HEK293 (cell line): ENCODE measurements at regions not wholly inside any gene's neighbourhood (a gene's known extent, or its start where the extent isn't known, plus 50 kb on each side); places are given as distances from the start of the nearest gene placed in this dataset.

Experiments used
- CTCF ChIA-PET: fragments of 350-600 bp; formaldehyde crosslinking; extraction: SDS; loops from one replicate; lab custom pipeline; 2021; ENCODE audit warnings: antibody characterized with exemption; lab: Yijun Ruan, JAX
- POLR2A ChIA-PET: fragments of 300-600 bp; formaldehyde crosslinking; extraction: SDS; loops from one replicate; lab custom pipeline; 2020; ENCODE audit warnings: antibody characterized with exemption, inconsistent platforms; lab: Yijun Ruan, JAX
- H3K27ac ChIP-seq: fragments of 200-500 bp; sonication (Bioruptor generic); 2 replicates; pipeline ENCODE4 v1.5.1; 2014; ENCODE audit warnings: low read depth, low read length, control low read depth, inconsistent platforms; ENCODE audit errors: extremely low read depth
- H3K36me3 ChIP-seq, 2 experiments: fragments of 200-500 bp in 1 of 2; sonication (Bioruptor generic) in 1 of 2; 1 replicate in 1 of 2; 2 replicates in 1 of 2; pipeline ENCODE4 v1.5.1; 2014 to 2017; ENCODE audit warnings: inconsistent platforms in 2 of 2, low read length in 2 of 2; ENCODE audit not compliant: control insufficient read depth in 2 of 2, insufficient read depth in 1 of 2
- H3K4me1 ChIP-seq: fragments of 200-500 bp; sonication (Bioruptor generic); 2 replicates; pipeline ENCODE4 v1.5.1; 2014; ENCODE audit warnings: mild to moderate bottlenecking, low read length, inconsistent platforms; ENCODE audit not compliant: control insufficient read depth, insufficient read depth
- H3K4me3 ChIP-seq: 2 replicates; pipeline ENCODE4 v1.5.1; 2011; ENCODE audit warnings: low read depth, mild to moderate bottlenecking, control low read depth, low read length, moderate library complexity
- H3K9me3 ChIP-seq: fragments of 200-500 bp; sonication (Bioruptor generic); 2 replicates; pipeline ENCODE4 v1.5.1; 2014; ENCODE audit warnings: low read depth, low read length, inconsistent platforms; ENCODE audit not compliant: control insufficient read depth, insufficient read depth
- BCL11A ChIP-seq: fragments of 450-650 bp; formaldehyde crosslinking; IDR thresholded peaks from 2 replicates; pipeline ENCODE4 v1.5.1; 2016; ENCODE audit warnings: low read depth, missing biosample characterization, missing genetic modification characterization
- GLI4 ChIP-seq: fragments of 450-650 bp; formaldehyde crosslinking; IDR thresholded peaks from 2 replicates; pipeline ENCODE4 v1.5.1; 2016; ENCODE audit warnings: missing biosample characterization, missing genetic modification characterization
- GLIS2 ChIP-seq: fragments of 450-650 bp; formaldehyde crosslinking; IDR thresholded peaks from 2 replicates; pipeline ENCODE4 v1.5.1; 2016; ENCODE audit warnings: missing biosample characterization, missing genetic modification characterization
- KLF10 ChIP-seq: fragments of 450-650 bp; IDR thresholded peaks from 2 replicates; pipeline ENCODE4 v1.5.1; 2018; ENCODE audit warnings: missing biosample characterization, mild to moderate bottlenecking, missing genetic modification characterization
- KLF8 ChIP-seq: fragments of 450-650 bp; formaldehyde crosslinking; IDR thresholded peaks from 2 replicates; pipeline ENCODE4 v1.5.1; 2016; ENCODE audit warnings: missing biosample characterization, missing genetic modification characterization
- ZBTB44 ChIP-seq: fragments of 450-650 bp; IDR thresholded peaks from 2 replicates; pipeline ENCODE4 v1.5.1; 2018; ENCODE audit warnings: missing biosample characterization, mild to moderate bottlenecking, missing genetic modification characterization
- ZBTB7A ChIP-seq: fragments of 450-650 bp; formaldehyde crosslinking; IDR thresholded peaks from 2 replicates; pipeline ENCODE4 v1.5.1; 2016; ENCODE audit warnings: low read depth, missing biosample characterization, missing genetic modification characterization
- ZFHX2 ChIP-seq: fragments of 450-650 bp; formaldehyde crosslinking; conservative IDR thresholded peaks from 2 replicates; pipeline ENCODE4 v1.5.1; 2016; ENCODE audit warnings: missing biosample characterization, missing genetic modification characterization
- ZNF10 ChIP-seq: fragments of 450-650 bp; formaldehyde crosslinking; IDR thresholded peaks from 2 replicates; pipeline ENCODE4 v1.5.1; 2017; ENCODE audit warnings: missing biosample characterization, missing genetic modification characterization
- ZNF169 ChIP-seq: fragments of 450-650 bp; formaldehyde crosslinking; IDR thresholded peaks from 2 replicates; pipeline ENCODE4 v1.5.1; 2016; ENCODE audit warnings: missing biosample characterization, missing genetic modification characterization
- ZNF18 ChIP-seq: fragments of 450-650 bp; formaldehyde crosslinking; IDR thresholded peaks from 2 replicates; pipeline ENCODE4 v1.5.1; 2016; ENCODE audit warnings: missing biosample characterization, missing genetic modification characterization
- ZNF274 ChIP-seq, 2 experiments: fragments of 200-500 bp in 1 of 2; fragments of 450-650 bp in 1 of 2; sonication (Bioruptor generic) in 1 of 2; formaldehyde crosslinking in 1 of 2; IDR thresholded peaks; 2 replicates each; pipeline versions ENCODE4 v1.5.1 to v1.6.1; 2014 to 2016; ENCODE audit warnings: borderline replicate concordance in 1 of 2, inconsistent platforms in 1 of 2, low read length in 1 of 2, missing biosample characterization in 1 of 2, missing genetic modification characterization in 1 of 2
- ZNF302 ChIP-seq: fragments of 450-650 bp; formaldehyde crosslinking; IDR thresholded peaks from 2 replicates; pipeline ENCODE4 v1.5.1; 2016; ENCODE audit warnings: missing biosample characterization, missing genetic modification characterization, low read depth
- ZNF311 ChIP-seq: fragments of 450-650 bp; formaldehyde crosslinking; IDR thresholded peaks from 2 replicates; pipeline ENCODE4 v1.5.1; 2017; ENCODE audit warnings: missing biosample characterization, missing genetic modification characterization, borderline replicate concordance
- ZNF366 ChIP-seq: fragments of 450-650 bp; formaldehyde crosslinking; conservative IDR thresholded peaks from 2 replicates; pipeline ENCODE4 v1.5.1; 2016; ENCODE audit warnings: missing biosample characterization, missing genetic modification characterization
- ZNF416 ChIP-seq: fragments of 450-650 bp; formaldehyde crosslinking; IDR thresholded peaks from 2 replicates; pipeline ENCODE4 v1.5.1; 2016; ENCODE audit warnings: missing biosample characterization, missing genetic modification characterization
- ZNF426 ChIP-seq: fragments of 450-650 bp; formaldehyde crosslinking; IDR thresholded peaks from 2 replicates; pipeline ENCODE4 v1.5.1; 2017; ENCODE audit warnings: missing biosample characterization, missing genetic modification characterization, mild to moderate bottlenecking, inconsistent platforms, moderate library complexity
- ZNF561 ChIP-seq: fragments of 450-650 bp; IDR thresholded peaks from 2 replicates; pipeline ENCODE4 v1.5.1; 2018; ENCODE audit warnings: missing biosample characterization, missing genetic modification characterization, borderline replicate concordance
- ZNF571 ChIP-seq: fragments of 450-650 bp; formaldehyde crosslinking; IDR thresholded peaks from 2 replicates; pipeline ENCODE4 v1.5.0; 2017; ENCODE audit warnings: missing biosample characterization, missing genetic modification characterization
- ZNF600 ChIP-seq: fragments of 450-650 bp; formaldehyde crosslinking; IDR thresholded peaks from 2 replicates; pipeline ENCODE4 v1.5.1; 2016; ENCODE audit warnings: missing biosample characterization, missing genetic modification characterization
- ZNF624 ChIP-seq: fragments of 450-650 bp; formaldehyde crosslinking; IDR thresholded peaks from 2 replicates; pipeline ENCODE4 v1.5.1; 2017; ENCODE audit warnings: missing biosample characterization, missing genetic modification characterization
- ZNF837 ChIP-seq: fragments of 450-650 bp; formaldehyde crosslinking; IDR thresholded peaks from 2 replicates; pipeline ENCODE4 v1.5.1; 2016; ENCODE audit warnings: missing biosample characterization, missing genetic modification characterization
- ZNF843 ChIP-seq: fragments of 450-650 bp; formaldehyde crosslinking; IDR thresholded peaks from 2 replicates; pipeline ENCODE4 v1.5.1; 2016; ENCODE audit warnings: missing biosample characterization, missing genetic modification characterization
- ZSCAN4 ChIP-seq: fragments of 450-650 bp; formaldehyde crosslinking; IDR thresholded peaks from 2 replicates; pipeline ENCODE4 v1.5.1; 2017; ENCODE audit warnings: missing biosample characterization, missing genetic modification characterization
- ZSCAN5A ChIP-seq: fragments of 450-650 bp; formaldehyde crosslinking; IDR thresholded peaks from 2 replicates; pipeline ENCODE4 v1.5.1; 2016; ENCODE audit warnings: missing biosample characterization, missing genetic modification characterization

- CTCF ChIA-PET, result interaction anchor here (0.6 to 0.8 kb wide), 3 partner anchors 14 to 1569 kb away, joined by 3 read pairs; no protein-coding TSS in a partner anchor
- no peaks in the 10 kb centered on the region for H3K36me3 ChIP-seq
- H3K4me3 ChIP-seq, result no peak overlapping the region
- no peak overlapping the region for H3K27ac ChIP-seq
- no peak for TF ChIP-seq ZNF843 (tag by site-specific recombination)
- no peak for TF ChIP-seq ZNF18 (tag by site-specific recombination)
- TF ChIP-seq BCL11A (tag by site-specific recombination), result no peak
- TF ChIP-seq, all 188 proteins: peak for 0
- Histone ChIP-seq H3K4me1 (peaks cover 2% of the 10 kb centered on the region; the same call in 1 of the 2 replicates), H3K9me3 (no peaks in the 10 kb centered on the region)
- POLR2A ChIA-PET, result no interaction called here
These were observed 165.4 kb upstream of the ADAMTS5 start for GRCh38 chr21:27132266-27132665.

- TF ChIP-seq ZNF366 (tag by site-specific recombination) (no peak), ZNF624 (no peak), ZSCAN4 (tag by site-specific recombination) (no peak), ZNF600 (tag by site-specific recombination) (no peak), ZNF302 (no peak), ZFHX2 (tag by site-specific recombination) (no peak), GLIS2 (no peak), ZNF561 (tag by site-specific recombination) (no peak), ZSCAN5A (tag by site-specific recombination) (no peak), KLF10 (tag by site-specific recombination) (no peak), ZNF571 (no peak), ZBTB44 (tag by site-specific recombination) (no peak), ZBTB7A (tag by site-specific recombination) (no peak)
- POLR2A ChIA-PET, result no interaction called here
- Histone ChIP-seq H3K4me1 (peaks cover 2% of the 10 kb centered on the region; the same call in 1 of the 2 replicates), H3K27ac (no peak overlapping the region), H3K4me3 (no peak overlapping the region), H3K36me3 (no peaks in the 10 kb centered on the region), H3K9me3 (no peaks in the 10 kb centered on the region)
- CTCF ChIA-PET, result no interaction called here
These were observed 163.3 kb upstream of the ADAMTS5 start for GRCh38 chr21:27130154-27130553.

GRCh38 chr21:27129694-27130093 is 162.8 kb upstream of the ADAMTS5 start:
- ChIA-PET POLR2A (no interaction called here), CTCF (no interaction called here)
- H3K4me1 ChIP-seq, result peaks cover 2% of the 10 kb centered on the region; the same call in 1 of the 2 replicates
- no peaks in the 10 kb centered on the region for H3K36me3 ChIP-seq
- H3K9me3 ChIP-seq, result no peaks in the 10 kb centered on the region
- no peak overlapping the region for H3K27ac ChIP-seq
- H3K4me3 ChIP-seq, result no peak overlapping the region
- TF ChIP-seq BCL11A (tag by site-specific recombination), result no peak
- TF ChIP-seq ZNF10 (tag by site-specific recombination), result no peak
- no peak for TF ChIP-seq GLI4 (tag by site-specific recombination)
- TF ChIP-seq ZNF169 (tag by site-specific recombination), result no peak
- no peak for TF ChIP-seq ZNF426 (tag by site-specific recombination)
- no peak for TF ChIP-seq ZNF311 (tag by site-specific recombination)
- TF ChIP-seq ZNF416, result no peak
- TF ChIP-seq KLF8 (tag by site-specific recombination), result no peak
- no peak for TF ChIP-seq ZNF837 (tag by site-specific recombination)
- TF ChIP-seq ZNF274 (IDR thresholded peaks at IDR 0.05; ENCODE audit: low read length), result no peak
- TF ChIP-seq ZNF274 (tag by site-specific recombination; IDR thresholded peaks at IDR 0.05; ENCODE audit: borderline replicate concordance), result no peak
